COLO668 (cell line): ENCODE measurements at regions not wholly inside any gene's neighbourhood (a gene's known extent, or its start where the extent isn't known, plus 50 kb on each side); places are given as distances from the start of the nearest gene placed in this dataset.

Source experiments
- DNase-seq: peaks from one replicate; lab custom pipeline; 2025; ENCODE audit not compliant: unreplicated experiment; lab: John Stamatoyannopoulos, UW

GRCh38 chr2:120583121-120583520 lies 152.5 kb upstream of the GLI2 start:
- no peak for DNase-seq

DNA sequence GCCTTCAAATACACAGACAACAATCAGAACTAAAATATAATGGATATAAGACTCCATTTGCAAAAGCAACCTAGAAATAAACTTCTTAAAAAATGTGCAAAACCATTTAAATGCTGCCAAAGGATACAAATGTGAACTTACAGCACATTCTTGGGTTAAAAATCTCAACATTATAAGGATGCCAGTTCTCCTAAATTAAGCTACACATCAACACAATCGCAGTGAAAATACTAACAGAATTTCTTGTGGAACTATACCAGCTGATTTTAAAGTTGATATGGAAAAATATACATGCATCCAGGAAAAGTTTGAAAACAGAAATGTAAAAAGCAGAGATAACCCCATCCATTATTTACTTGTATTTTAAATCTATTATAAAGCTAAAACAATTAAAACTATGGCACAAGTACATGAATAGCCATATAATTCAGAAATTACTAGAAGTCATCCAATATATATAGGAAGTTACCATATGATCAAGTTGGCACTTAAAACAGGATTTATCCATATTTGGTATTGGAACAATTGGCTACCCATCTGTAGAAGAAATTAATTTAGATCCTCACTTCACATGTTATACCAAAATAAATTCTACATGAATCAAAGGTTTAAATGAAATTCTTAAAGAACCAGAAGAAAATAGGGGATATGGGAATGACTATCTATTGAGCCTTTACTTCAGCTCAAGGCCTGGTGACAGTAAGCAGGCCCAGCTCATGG lies 151.7 kb upstream of the GLI2 start:
- DNase-seq: no peak

DNA sequence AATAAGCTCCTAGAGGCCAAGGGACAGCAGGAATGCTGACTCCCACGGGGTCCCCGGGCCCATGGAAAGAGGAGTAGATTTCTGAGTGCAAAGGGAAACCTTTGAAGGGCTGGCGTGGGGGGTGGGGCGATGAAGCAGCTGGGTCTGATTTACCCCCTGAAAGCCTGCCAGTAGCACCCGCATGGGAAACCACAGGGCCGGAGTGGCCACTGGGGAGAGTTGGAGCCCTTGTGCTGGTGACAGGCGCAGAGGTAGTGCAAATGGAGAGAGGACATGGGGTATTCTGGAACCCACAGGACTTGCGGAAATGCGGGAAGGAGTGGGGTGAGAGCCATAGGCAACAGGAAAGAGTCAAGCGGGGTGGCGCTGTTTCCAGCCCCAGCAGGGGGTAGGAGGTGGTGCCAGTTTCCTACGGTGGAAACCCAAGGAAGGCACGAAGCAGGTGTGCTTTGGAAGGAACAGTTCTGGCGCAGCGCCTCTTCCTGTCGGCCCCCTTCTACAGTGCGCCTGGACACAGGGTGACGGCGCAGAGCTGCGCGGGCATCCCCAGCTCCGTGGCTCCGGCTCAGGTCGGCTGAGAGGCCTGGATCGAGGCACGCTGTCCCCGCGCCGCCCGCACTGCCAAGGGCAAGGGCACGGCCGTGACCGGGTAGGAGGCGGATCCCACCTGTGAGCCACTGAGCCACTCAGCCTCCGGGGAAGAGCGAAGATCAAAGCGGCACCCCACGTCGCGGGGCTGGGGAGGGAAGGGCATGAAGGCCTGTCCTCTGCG lies 149.0 kb upstream of the GLI2 start:
- peak; percentile 55 for DNase-seq

GRCh38 chr2:120587279-120587996 lies 148.2 kb upstream of the GLI2 start:
- peak; percentile 48 for DNase-seq

DNA sequence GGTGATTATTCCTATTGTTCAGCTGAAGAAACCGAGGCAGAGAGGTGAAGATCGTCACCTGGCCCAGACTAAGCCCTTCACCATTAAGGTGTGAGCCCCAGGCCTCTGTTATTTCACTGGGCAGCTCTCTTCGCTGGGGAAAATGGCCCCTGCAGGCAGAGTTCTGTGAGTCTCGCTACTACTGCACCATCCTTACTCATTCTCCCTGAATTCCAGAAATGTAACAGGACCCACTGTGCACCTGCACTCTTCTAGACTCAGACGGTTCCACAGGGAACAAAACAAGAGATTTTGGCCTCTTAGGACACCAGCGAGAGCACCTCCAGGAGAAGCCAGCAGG lies 147.7 kb upstream of the GLI2 start:
- no peak for DNase-seq

GRCh38 chr2:120589771-120590608 lies 145.7 kb upstream of the GLI2 start:
- no peak for DNase-seq

- no peak for DNase-seq
Observed at GRCh38 chr2:120590841-120591240, 144.8 kb upstream of the GLI2 start.

GRCh38 chr2:120591572-120591971 lies 144.1 kb upstream of the GLI2 start:
- DNase-seq: no peak

DNA sequence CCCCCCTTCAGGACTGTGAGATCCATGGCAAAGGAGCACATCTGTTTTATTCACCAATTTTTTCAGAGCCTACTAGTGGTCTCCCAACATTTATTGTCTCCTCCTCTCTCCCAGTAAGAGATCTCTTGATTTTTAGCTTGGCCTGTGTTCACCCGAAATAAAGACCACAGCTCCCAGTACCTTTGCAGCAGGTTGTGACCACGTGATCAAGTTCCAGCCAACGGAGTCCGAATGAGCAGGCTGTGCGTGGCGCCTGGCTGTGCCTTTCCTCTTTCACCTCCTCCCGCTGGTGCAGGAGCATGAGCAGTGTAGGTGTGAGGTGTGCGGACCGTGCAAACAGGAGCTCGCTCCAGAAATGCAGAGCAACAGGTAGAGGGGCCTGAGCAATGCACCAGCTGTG lies 143.6 kb upstream of the GLI2 start:
- DNase-seq: no peak

GRCh38 chr2:120593921-120594686 lies 141.6 kb upstream of the GLI2 start:
- no peak for DNase-seq

DNA sequence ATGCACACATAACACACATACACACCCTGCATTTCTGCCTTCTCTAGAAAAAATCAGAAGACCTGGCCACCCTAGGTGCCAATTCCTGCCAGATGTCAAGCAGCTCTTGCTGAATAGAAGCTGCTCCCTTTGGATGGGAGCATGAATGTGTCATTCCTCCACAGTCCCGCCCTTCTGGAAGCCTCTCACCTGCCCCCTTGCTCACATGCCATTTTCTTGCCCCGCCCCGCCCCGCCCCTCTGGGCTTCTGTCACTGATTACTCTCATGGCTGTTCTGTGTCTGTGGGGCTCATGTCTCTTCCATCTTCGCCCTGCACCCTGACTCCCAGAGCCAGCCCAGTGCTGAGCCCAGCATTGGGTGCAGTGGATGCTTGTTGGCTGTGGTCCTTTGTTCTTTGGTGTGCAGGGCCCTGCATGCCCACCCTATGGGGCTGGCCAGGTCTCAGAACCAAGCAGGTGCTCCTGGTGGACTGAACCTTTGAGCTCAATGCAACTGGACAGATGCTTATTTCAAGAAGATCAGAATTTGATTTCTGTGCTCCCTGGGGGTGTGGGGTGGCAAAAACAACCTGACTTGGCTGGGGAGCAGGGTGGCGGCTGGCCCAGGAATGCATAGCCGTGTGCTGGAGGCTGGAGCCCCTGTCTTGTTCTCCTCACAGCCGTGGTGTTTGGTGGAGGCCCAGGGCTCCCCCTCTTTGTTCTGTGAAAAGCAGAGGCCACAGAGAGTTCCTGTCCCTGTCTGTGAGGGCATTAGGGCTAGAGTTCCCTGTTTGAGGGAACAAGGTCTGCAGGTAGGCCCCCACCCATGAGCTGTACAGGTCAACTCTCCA lies 140.6 kb upstream of the GLI2 start:
- DNase-seq: peak; percentile 18

DNA sequence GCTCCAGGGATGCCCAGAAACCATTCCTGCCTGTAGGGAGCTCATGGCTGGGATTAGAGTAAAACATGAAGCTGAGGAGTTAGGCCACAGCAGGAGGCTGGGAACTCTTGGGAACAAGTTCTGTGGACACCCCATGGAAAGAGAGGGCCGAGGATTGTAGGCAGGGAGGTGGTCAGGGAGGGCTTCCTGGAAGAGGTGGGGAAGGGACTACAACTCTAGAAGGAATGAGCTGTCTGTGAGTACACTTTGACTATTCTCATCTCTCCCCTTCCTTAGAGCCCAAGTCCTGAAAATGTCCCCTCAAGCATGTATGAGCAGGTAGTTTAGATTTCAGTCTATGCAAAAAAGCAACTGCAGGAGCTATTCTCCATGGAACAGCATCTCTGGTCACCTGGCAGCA lies 139.9 kb upstream of the GLI2 start:
- no peak for DNase-seq

- no peak for DNase-seq
Observed at GRCh38 chr2:120596191-120596811, 139.4 kb upstream of the GLI2 start.

GRCh38 chr2:120596990-120597594 lies 138.6 kb upstream of the GLI2 start:
- no peak for DNase-seq

- DNase-seq: no peak
Observed at GRCh38 chr2:120597595-120598193, 138.0 kb upstream of the GLI2 start.

DNA sequence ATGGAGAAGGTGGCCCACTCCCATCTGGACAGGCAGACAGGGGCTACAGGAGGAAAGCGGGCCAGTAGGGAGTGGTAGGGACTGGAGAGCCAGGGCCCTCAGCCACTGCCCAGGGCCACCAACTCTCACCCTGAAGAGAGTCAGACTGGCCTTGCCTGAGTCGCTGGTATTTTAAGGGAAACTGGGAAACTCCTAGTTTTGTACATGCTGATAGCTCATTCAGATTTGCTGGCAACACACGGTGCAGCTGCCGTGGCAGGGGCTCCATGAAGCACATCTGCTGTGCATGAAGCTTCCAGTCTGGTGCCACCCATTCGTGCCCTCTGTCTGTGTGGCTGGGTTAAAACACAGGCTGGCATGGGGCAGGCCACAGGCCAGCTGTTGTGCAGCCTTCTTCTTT lies 137.3 kb upstream of the GLI2 start:
- no peak for DNase-seq

DNA sequence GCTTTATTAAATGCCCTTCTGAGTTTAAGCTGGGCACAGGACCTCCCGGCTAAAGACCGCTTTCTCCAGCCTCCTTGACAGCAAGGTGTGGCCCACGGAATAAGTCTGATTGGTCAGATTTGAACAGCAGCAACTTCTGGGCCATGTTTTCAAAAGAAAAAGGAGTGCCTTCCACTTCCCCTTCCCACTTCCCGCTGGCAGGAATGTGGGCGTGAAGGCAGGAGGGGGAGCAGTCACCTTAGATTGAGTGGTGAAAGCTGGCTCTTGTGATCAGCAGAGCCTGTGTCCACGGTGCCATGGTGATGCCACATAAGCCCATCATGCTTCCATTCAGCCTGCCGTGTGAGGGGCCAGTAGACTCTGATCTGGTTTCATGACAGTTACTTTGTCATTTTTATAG lies 136.6 kb upstream of the GLI2 start:
- no peak for DNase-seq

DNA sequence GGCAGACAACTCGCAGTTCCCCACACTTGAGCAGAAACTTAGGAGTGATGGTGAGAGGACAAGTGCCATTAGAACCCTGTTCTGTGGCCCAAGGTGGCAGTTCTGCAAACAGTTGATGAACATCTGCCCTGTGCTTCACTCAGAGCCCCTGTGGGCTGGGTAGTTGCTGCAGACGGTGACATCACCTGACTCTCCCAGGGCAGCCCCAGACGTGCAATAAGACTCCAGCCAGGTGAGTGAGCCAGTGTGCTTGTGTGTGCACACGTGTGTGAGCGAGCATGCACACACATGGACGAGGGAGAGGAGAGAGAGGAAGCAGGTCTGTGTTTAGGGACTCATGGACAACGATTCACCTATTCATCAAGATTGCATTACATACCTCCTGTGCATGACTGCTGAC lies 136.0 kb upstream of the GLI2 start:
- DNase-seq: no peak
